A549 (cell line): ENCODE measurements at regions not wholly inside any gene's neighbourhood (a gene's known extent, or its start where the extent isn't known, plus 50 kb on each side); places are given as distances from the start of the nearest gene placed in this dataset.

Experiments used
- ATAC-seq, 2 experiments: fragments of 200-7000 bp in 1 of 2; fragments of >200 bp in 1 of 2; cut with Nextera tagmentation in 1 of 2; cut with Tn5 transposase in 1 of 2; 3 replicates each; pipeline versions ENCODE4 v1.8.0 to v1.9.1; 2018 to 2020; ENCODE audit warnings: mild to moderate bottlenecking in 1 of 2, moderate library complexity in 1 of 2
- CTCF ChIA-PET: fragments of 300-600 bp; sonication (Branson Sonifier 250); formaldehyde crosslinking; extraction: SDS; loops from one replicate; lab custom pipeline; 2021; ENCODE audit warnings: antibody characterized with exemption, inconsistent platforms; lab: Yijun Ruan, JAX
- POLR2A ChIA-PET: fragments of 350-600 bp; formaldehyde crosslinking; extraction: SDS; loops from one replicate; lab custom pipeline; 2021; ENCODE audit warnings: antibody characterized with exemption, inconsistent platforms; lab: Yijun Ruan, JAX
- DNase-seq, 2 experiments: peaks; one replicate each; pipeline versions ENCODE4 v3.0.0 to v3.0.0-alpha.2; 2011 to 2016; ENCODE audit warnings: low read depth in 1 of 2, low spot score in 1 of 2
- FAIRE-seq: peaks from 2 replicates; lab custom pipeline; 2011; peaks lifted over from hg19 to GRCh38; lab: Jason Lieb, UNC
- H3K27ac ChIP-seq, 2 experiments: fragments of >200 bp; sonication (Bioruptor Twin); formaldehyde crosslinking; 3 replicates each; pipeline ENCODE4 v1.5.1; 2016 to 2017
- H3K4me1 ChIP-seq: fragments of >200 bp; sonication (Bioruptor Twin); formaldehyde crosslinking; 3 replicates; pipeline ENCODE4 v1.6.1; 2016
- H3K4me2 ChIP-seq: fragments of >200 bp; sonication (Bioruptor Twin); formaldehyde crosslinking; 3 replicates; pipeline ENCODE4 v1.6.1; 2016
- H3K4me3 ChIP-seq: fragments of >200 bp; sonication (Bioruptor Twin); formaldehyde crosslinking; 3 replicates; pipeline ENCODE4 v1.5.1; 2016
- H3K9me3 ChIP-seq: fragments of >200 bp; sonication (Bioruptor Twin); formaldehyde crosslinking; 3 replicates; pipeline ENCODE4 v1.6.1; 2016
- ATOH8 ChIP-seq: fragments of 250-450 bp; sonication (Bioruptor Pico); IDR thresholded peaks from 2 replicates; pipeline ENCODE4 v1.5.0; 2020; ENCODE audit warnings: low read depth, mild to moderate bottlenecking, moderate library complexity
- CBX2 ChIP-seq: fragments of 200-600 bp; sonication (generic); IDR thresholded peaks from 2 replicates; pipeline ENCODE4 v1.6.1; 2016; ENCODE audit warnings: low read depth, mild to moderate bottlenecking, borderline replicate concordance
- CHD2 ChIP-seq: fragments of 150-350 bp; IDR thresholded peaks from 2 replicates; pipeline ENCODE4 v1.6.1; 2014; ENCODE audit warnings: low read length; ENCODE audit not compliant: partially characterized antibody
- CTCF ChIP-seq: fragments of >200 bp; sonication (Bioruptor Twin); formaldehyde crosslinking; IDR thresholded peaks from 3 replicates; pipeline ENCODE4 v1.5.1; 2016
- EHF ChIP-seq: fragments of 250-450 bp; sonication (Bioruptor Pico); IDR thresholded peaks from 2 replicates; pipeline ENCODE4 v1.5.0; 2020; ENCODE audit warnings: mild to moderate bottlenecking
- ESRRA ChIP-seq: fragments of 150-350 bp; IDR thresholded peaks from 2 replicates; pipeline ENCODE4 v1.6.1; 2014; ENCODE audit warnings: mild to moderate bottlenecking, low read length, borderline replicate concordance
- FOSB ChIP-seq: fragments of 250-450 bp; sonication (Bioruptor Pico); IDR thresholded peaks from 2 replicates; pipeline ENCODE4 v1.5.0; 2020; ENCODE audit warnings: mild to moderate bottlenecking, moderate library complexity
- HDAC2 ChIP-seq: fragments of 200-600 bp; sonication (generic); IDR thresholded peaks from 2 replicates; pipeline ENCODE4 v1.6.1; 2016
- HEYL ChIP-seq: fragments of 250-450 bp; sonication (Bioruptor Pico); IDR thresholded peaks from 2 replicates; pipeline ENCODE4 v1.8.0; 2021; ENCODE audit warnings: mild to moderate bottlenecking, moderate library complexity
- HOXA7 ChIP-seq: fragments of 250-450 bp; sonication (Bioruptor Pico); IDR thresholded peaks from 2 replicates; pipeline ENCODE4 v1.5.0; 2020; ENCODE audit warnings: mild to moderate bottlenecking, moderate library complexity
- HOXB5 ChIP-seq: fragments of 250-450 bp; sonication (Bioruptor Pico); IDR thresholded peaks from 2 replicates; pipeline ENCODE4 v1.5.0; 2020; ENCODE audit warnings: mild to moderate bottlenecking, moderate library complexity
- JUN ChIP-seq, 2 experiments: fragments of >200 bp; sonication (Bioruptor Twin); formaldehyde crosslinking; IDR thresholded peaks; 2 replicates in 1 of 2; 3 replicates in 1 of 2; pipeline ENCODE4 v1.6.1; 2016 to 2017
- JUNB ChIP-seq: fragments of >200 bp; sonication (Bioruptor Twin); formaldehyde crosslinking; IDR thresholded peaks from 2 replicates; pipeline ENCODE4 v1.6.1; 2016
- KDM1A ChIP-seq: fragments of 200-600 bp; sonication (generic); IDR thresholded peaks from 2 replicates; pipeline ENCODE4 v1.6.1; 2016; ENCODE audit warnings: low read depth, mild to moderate bottlenecking
- NFE2L2 ChIP-seq: fragments of 150-350 bp; conservative IDR thresholded peaks from 2 replicates; pipeline ENCODE4 v1.6.1; 2014; ENCODE audit warnings: low read length
- NR3C1 ChIP-seq: fragments of >200 bp; sonication (Bioruptor Twin); formaldehyde crosslinking; IDR thresholded peaks from 3 replicates; pipeline ENCODE4 v1.6.1; 2017
- POLR2AphosphoS2 ChIP-seq: conservative IDR thresholded peaks from 2 replicates; pipeline ENCODE4 v1.6.1; 2012; ENCODE audit warnings: low read length, improper control_type of control experiment, inconsistent platforms
- RAD21 ChIP-seq, 2 experiments: fragments of >200 bp in 1 of 2; sonication (Bioruptor Twin) in 1 of 2; formaldehyde crosslinking in 1 of 2; IDR thresholded peaks in 1 of 2; conservative IDR thresholded peaks in 1 of 2; 2 replicates in 1 of 2; 3 replicates in 1 of 2; pipeline ENCODE4 v1.6.1; 2012 to 2018; ENCODE audit warnings: inconsistent platforms in 1 of 2
- RCOR1 ChIP-seq: fragments of 150-350 bp; IDR thresholded peaks from 2 replicates; pipeline ENCODE4 v1.6.1; 2014; ENCODE audit warnings: antibody characterized with exemption, low read length, low read depth
- RNF2 ChIP-seq: fragments of 200-600 bp; sonication (generic); IDR thresholded peaks from 2 replicates; pipeline ENCODE4 v1.6.1; 2016; ENCODE audit warnings: low read depth, mild to moderate bottlenecking, antibody characterized with exemption, moderate library complexity, borderline replicate concordance
- SMC3 ChIP-seq: fragments of >200 bp; sonication (Bioruptor Twin); formaldehyde crosslinking; IDR thresholded peaks from 3 replicates; pipeline ENCODE4 v1.6.1; 2018; ENCODE audit warnings: inconsistent platforms
- TFCP2L1 ChIP-seq: fragments of 250-450 bp; sonication (Bioruptor Pico); IDR thresholded peaks from 2 replicates; pipeline ENCODE4 v1.5.0; 2021; ENCODE audit warnings: mild to moderate bottlenecking
- ZC3H11A ChIP-seq: fragments of 450-650 bp; IDR thresholded peaks from 2 replicates; pipeline ENCODE4 v1.6.1; 2014; ENCODE audit warnings: antibody characterized with exemption, mild to moderate bottlenecking
- ZFP36 ChIP-seq: fragments of 450-650 bp; IDR thresholded peaks from 2 replicates; pipeline ENCODE4 v1.6.1; 2014; ENCODE audit warnings: borderline replicate concordance; ENCODE audit not compliant: partially characterized antibody
- ZNF302 ChIP-seq: fragments of 250-450 bp; sonication (Bioruptor Pico); IDR thresholded peaks from 2 replicates; pipeline ENCODE4 v1.9.0; 2021; ENCODE audit warnings: inconsistent platforms, mild to moderate bottlenecking, moderate library complexity
- ZSCAN20 ChIP-seq: fragments of 250-450 bp; sonication (Bioruptor Pico); IDR thresholded peaks from 2 replicates; pipeline ENCODE4 v1.8.0; 2022; ENCODE audit warnings: mild to moderate bottlenecking, moderate library complexity
- WGBS: methylation state at CpG from one replicate; pipeline ENCODE4 v1.1.6; 2017; ENCODE audit errors: missing lambda C conversion rate; 5-methylcytosine and 5-hydroxymethylcytosine counted together
- TF ChIP-seq, protein P1 (sequence below): fragments of >200 bp; sonication (Bioruptor Twin); formaldehyde crosslinking; IDR thresholded peaks from 2 replicates; pipeline ENCODE4 v1.6.1; 2016
- TF ChIP-seq, protein P2 (sequence below): fragments of >200 bp; sonication (Bioruptor Twin); formaldehyde crosslinking; IDR thresholded peaks from 3 replicates; pipeline ENCODE4 v1.6.1; 2016

- no peak for ATAC-seq
- Histone ChIP-seq H3K4me1 (no peaks in the 10 kb centered on the region), H3K9me3 (no peaks in the 10 kb centered on the region), H3K4me3 (no peak overlapping the region), H3K27ac (no peak overlapping the region), H3K4me2 (no peak overlapping the region)
- TF ChIP-seq ZNF302 (no peak), HDAC2 (no peak), RCOR1 (no peak), EHF (no peak), RAD21 (conservative IDR thresholded peaks at IDR 0.05 in 1 of 2, IDR thresholded peaks at IDR 0.05 in 1 of 2) (no peak), ESRRA (no peak), HEYL (CRISPR knock-in tag) (no peak)
- WGBS = 17% methylated on average over 3 of the region's 3 CpGs
- ChIA-PET POLR2A (no interaction called here), CTCF (no interaction called here)
- no peak for DNase-seq
- no peak for FAIRE-seq
Measured at GRCh38 chr16:63331111-63331510, 1294.9 kb upstream of the CDH8 start.

- ATAC-seq (no peak), FAIRE-seq (no peak)
- CTCF ChIA-PET = no interaction called here
Measured at GRCh38 chr16:63326736-63327339, 1290.6 kb upstream of the CDH8 start.

DNA sequence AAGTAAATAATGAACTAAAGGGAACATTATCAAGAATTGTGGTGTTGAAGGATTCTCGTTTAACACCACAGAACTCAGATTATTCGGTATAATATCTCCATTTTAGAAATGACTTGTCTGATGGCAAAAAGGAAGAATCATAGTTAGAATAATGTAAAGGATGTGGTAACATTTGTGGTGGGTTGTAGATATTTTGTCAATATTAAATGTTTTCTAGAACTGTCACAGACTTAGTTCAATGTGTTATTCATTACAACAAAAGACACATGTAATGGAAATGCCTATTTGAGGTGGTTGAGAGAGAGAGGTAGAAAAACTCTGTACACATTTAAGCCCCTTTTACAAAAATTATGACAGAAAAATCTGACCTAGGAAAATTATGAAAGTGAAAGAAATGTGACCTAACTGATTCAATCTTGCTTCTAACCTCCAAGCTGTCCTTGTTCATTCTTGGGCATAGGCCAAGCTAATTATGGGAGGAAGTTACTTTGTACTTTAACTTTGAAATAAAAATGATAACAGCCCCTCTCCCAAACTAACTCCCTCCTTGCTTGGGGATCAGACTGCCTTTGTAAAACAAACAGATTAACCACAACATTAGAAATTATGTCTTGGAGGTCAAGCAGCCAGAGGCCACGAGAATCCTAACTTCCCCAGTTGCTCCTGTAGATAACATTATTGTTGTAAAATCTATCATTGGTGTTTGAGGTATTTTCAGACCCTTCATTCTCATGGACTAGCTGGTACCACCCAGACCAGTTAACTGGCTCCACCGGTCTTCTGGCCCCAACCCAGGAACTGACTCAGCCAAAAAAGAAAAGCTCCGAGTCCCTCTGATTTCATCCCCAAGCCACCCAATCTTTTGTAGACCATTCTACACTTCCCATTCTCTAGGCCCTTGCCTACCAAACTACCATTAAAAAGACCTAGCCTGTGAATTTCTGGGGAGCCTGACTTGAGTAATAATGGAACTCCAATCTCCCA, 1287.8 kb upstream of the CDH8 start:
- H3K4me2 ChIP-seq = no peak overlapping the region
- ATAC-seq (no peak), DNase-seq (no peak), FAIRE-seq (no peak)
- ChIA-PET POLR2A (no interaction called here), CTCF (no interaction called here)
- H3K4me1 ChIP-seq = no peaks in the 10 kb centered on the region
- H3K4me3 ChIP-seq = no peak overlapping the region
- H3K27ac ChIP-seq = no peak overlapping the region
- 47% methylated on average over 5 of the region's 5 CpGs for WGBS
- H3K9me3 ChIP-seq = no peaks in the 10 kb centered on the region
- TF ChIP-seq, protein P1, sequence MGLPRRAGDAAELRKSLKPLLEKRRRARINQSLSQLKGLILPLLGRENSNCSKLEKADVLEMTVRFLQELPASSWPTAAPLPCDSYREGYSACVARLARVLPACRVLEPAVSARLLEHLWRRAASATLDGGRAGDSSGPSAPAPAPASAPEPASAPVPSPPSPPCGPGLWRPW = no peak
- TF ChIP-seq JUNB (no peak), HOXA7 (CRISPR knock-in tag) (no peak), RNF2 (no peak), ATOH8 (CRISPR knock-in tag) (no peak), FOSB (CRISPR knock-in tag) (no peak), SMC3 (no peak), HOXB5 (CRISPR knock-in tag) (no peak), ESRRA (no peak), NFE2L2 (no peak), KDM1A (no peak), TFCP2L1 (CRISPR knock-in tag) (no peak)

More at GRCh38 chr16:63326736-63327339, 1290.6 kb upstream of the CDH8 start:
- H3K4me3 ChIP-seq = no peak overlapping the region
- DNase-seq = no peak
- H3K4me1 ChIP-seq = no peaks in the 10 kb centered on the region
- POLR2A ChIA-PET = no interaction called here
- no peaks in the 10 kb centered on the region for H3K9me3 ChIP-seq
- 55% methylated on average over 3 of the region's 3 CpGs for WGBS
- H3K4me2 ChIP-seq = no peak overlapping the region
- TF ChIP-seq KDM1A (no peak), ZFP36 (no peak), POLR2AphosphoS2 (no peak), CHD2 (no peak), NR3C1 (no peak), CBX2 (no peak), RAD21 (conservative IDR thresholded peaks at IDR 0.05 in 1 of 2, IDR thresholded peaks at IDR 0.05 in 1 of 2) (no peak), HOXA7 (CRISPR knock-in tag) (no peak), ZSCAN20 (CRISPR knock-in tag) (no peak), HDAC2 (no peak), CTCF (no peak), JUN (IDR thresholded peaks at IDR 0.05) (no peak), ZC3H11A (no peak)
- TF ChIP-seq, protein P2, sequence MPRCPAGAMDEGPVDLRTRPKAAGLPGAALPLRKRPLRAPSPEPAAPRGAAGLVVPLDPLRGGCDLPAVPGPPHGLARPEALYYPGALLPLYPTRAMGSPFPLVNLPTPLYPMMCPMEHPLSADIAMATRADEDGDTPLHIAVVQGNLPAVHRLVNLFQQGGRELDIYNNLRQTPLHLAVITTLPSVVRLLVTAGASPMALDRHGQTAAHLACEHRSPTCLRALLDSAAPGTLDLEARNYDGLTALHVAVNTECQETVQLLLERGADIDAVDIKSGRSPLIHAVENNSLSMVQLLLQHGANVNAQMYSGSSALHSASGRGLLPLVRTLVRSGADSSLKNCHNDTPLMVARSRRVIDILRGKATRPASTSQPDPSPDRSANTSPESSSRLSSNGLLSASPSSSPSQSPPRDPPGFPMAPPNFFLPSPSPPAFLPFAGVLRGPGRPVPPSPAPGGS = no peak
- TF ChIP-seq, all 56 proteins: peak for 0
- H3K27ac ChIP-seq = no peak overlapping the region
